Activated CD4-positive, alpha-beta memory T cell treated with anti-CD3 and anti-CD28 coated beads for 36 hours (primary cell): ENCODE measurements at regions not wholly inside any gene's neighbourhood (a gene's known extent, or its start where the extent isn't known, plus 50 kb on each side); places are given as distances from the start of the nearest gene placed in this dataset.
"Not testable (repeated sequence)": the region's sequence is repeated elsewhere in the genome, so short reads cannot be mapped to it uniquely, and the experiment has no call there.

Experiments
- CTCF ChIA-PET: fragments of 350-600 bp; sonication (Branson Sonifier 250); formaldehyde crosslinking; loops from one replicate; lab custom pipeline; 2021; ENCODE audit warnings: antibody characterized with exemption, inconsistent platforms; lab: Charles Lee
- POLR2A ChIA-PET: fragments of 350-600 bp; sonication (Branson Sonifier 250); formaldehyde crosslinking; loops from one replicate; lab custom pipeline; 2021; ENCODE audit warnings: antibody characterized with exemption; lab: Charles Lee
- DNase-seq: peaks from one replicate; pipeline ENCODE4 v3.0.0-alpha.2; 2020
- H3K27ac Mint-ChIP-seq: one replicate; pipeline ENCODE4 v1.8.0; 2021; ENCODE audit warnings: mixed read lengths
- H3K27me3 Mint-ChIP-seq: one replicate; pipeline ENCODE4 v1.8.0; 2021; ENCODE audit warnings: mixed read lengths
- H3K36me3 Mint-ChIP-seq: one replicate; pipeline ENCODE4 v1.8.0; 2021; ENCODE audit warnings: mixed read lengths
- H3K4me1 Mint-ChIP-seq: one replicate; pipeline ENCODE4 v1.8.0; 2021; ENCODE audit warnings: low read depth, mixed read lengths
- H3K4me3 Mint-ChIP-seq: one replicate; pipeline ENCODE4 v1.8.0; 2021; ENCODE audit warnings: mild to moderate bottlenecking, mixed read lengths
- H3K9me3 Mint-ChIP-seq: one replicate; pipeline ENCODE4 v1.8.0; 2021; ENCODE audit warnings: mixed read lengths
- intact Hi-C: fragments of 100-400 bp; cut with micrococcal nuclease; formaldehyde crosslinking; loops from one replicate; pipeline ENCODE4 v1.15.1; 2023

DNA sequence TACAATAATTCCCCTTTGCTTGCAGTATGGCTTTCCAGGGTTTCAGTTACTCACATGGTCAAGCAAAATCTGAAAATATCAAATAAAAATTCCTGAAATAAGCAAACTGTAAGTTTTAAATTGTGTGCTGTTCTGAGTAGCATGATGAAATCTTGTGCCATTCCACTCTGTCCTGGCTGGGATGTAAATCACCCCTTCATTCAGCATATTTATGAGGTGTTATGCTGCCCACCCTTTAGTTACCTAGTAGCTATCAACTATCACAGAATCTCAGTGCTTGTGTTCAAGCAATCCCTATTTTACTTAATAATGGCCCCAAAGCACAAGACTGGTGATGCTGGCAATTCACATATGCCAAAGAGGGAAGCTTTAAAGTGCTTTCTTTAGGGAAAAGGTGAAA, 867.7 kb upstream of the NRXN1 start:
- POLR2A ChIA-PET = no interaction called here
- H3K4me3 Mint-ChIP-seq = no peak overlapping the region
- H3K4me1 Mint-ChIP-seq = no peaks in the 10 kb centered on the region
- DNase-seq = no peak
- peaks cover 3% of the 10 kb centered on the region for H3K9me3 Mint-ChIP-seq
- intact Hi-C loops = no loop called here
- H3K36me3 Mint-ChIP-seq = no peaks in the 10 kb centered on the region
- CTCF ChIA-PET = no interaction called here
- no peaks in the 10 kb centered on the region for H3K27me3 Mint-ChIP-seq
- H3K27ac Mint-ChIP-seq = no peak overlapping the region

DNA sequence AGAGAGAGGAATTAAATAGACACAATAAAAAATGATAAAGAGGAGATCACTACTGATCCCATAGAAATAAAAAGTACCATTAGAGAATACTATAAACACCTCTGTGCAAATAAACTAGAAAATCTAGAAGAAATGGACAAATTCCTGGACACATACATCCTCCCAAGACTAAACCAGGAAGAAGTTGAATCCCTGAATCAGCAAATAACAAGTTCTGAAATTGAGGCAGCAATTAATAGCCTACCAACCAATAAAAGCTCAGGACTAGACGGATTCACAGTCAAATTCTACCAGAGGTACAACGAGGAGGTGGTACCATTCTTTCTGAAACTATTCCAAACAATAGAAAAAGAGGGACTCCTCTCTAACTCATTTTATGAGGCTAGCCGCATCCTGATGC, 862.7 kb upstream of the NRXN1 start:
- DNase-seq, H3K27ac Mint-ChIP-seq, POLR2A ChIA-PET, intact Hi-C loops, H3K27me3 Mint-ChIP-seq, H3K4me3 Mint-ChIP-seq, CTCF ChIA-PET, H3K36me3 Mint-ChIP-seq, H3K4me1 Mint-ChIP-seq: not testable (repeated sequence)
- peaks cover 13% of the 10 kb centered on the region for H3K9me3 Mint-ChIP-seq

- POLR2A ChIA-PET = no interaction called here
- Mint-ChIP-seq H3K4me1 (no peaks in the 10 kb centered on the region), H3K36me3 (no peaks in the 10 kb centered on the region), H3K27me3 (no peaks in the 10 kb centered on the region), H3K4me3 (no peak overlapping the region), H3K9me3 (peaks cover 24% of the 10 kb centered on the region), H3K27ac (no peak overlapping the region)
- no peak for DNase-seq
- CTCF ChIA-PET = no interaction called here
- intact Hi-C loops = no loop called here
Measured at GRCh38 chr2:51888120-51888519, 856.2 kb upstream of the NRXN1 start.

- CTCF ChIA-PET = interaction anchor here (0.6 kb wide), 1 partner anchor 270 kb away, joined by 3 read pairs; no protein-coding TSS in a partner anchor
- Mint-ChIP-seq H3K4me3 (no peak overlapping the region), H3K4me1 (no peaks in the 10 kb centered on the region), H3K27me3 (no peaks in the 10 kb centered on the region), H3K9me3 (peaks cover 19% of the 10 kb centered on the region), H3K36me3 (no peaks in the 10 kb centered on the region), H3K27ac (no peak overlapping the region)
- intact Hi-C loops = no loop called here
- no peak for DNase-seq
- POLR2A ChIA-PET = no interaction called here
Measured at GRCh38 chr2:51881673-51882072, 849.7 kb upstream of the NRXN1 start.

DNA sequence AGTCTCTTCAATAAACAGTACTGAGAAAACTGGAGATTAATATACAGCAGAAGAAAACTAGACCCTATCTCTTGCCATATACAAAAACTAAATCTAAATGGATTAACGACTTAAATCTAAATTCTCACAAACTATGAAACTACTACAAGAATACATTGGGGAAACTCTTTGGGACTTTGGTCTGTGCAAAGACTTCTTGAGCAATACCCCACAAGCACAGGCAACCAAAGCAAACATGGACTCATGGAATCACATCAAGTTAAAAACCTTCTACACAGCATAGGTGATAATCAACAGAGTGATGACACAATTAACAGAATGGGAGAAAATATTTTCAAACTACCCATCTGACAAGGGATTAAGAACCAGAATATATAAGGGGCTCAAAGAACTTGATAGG, 848.2 kb upstream of the NRXN1 start:
- Mint-ChIP-seq H3K36me3 (no peaks in the 10 kb centered on the region), H3K9me3 (peaks cover 25% of the 10 kb centered on the region), H3K4me1 (no peaks in the 10 kb centered on the region), H3K27ac (no peak overlapping the region), H3K27me3 (no peaks in the 10 kb centered on the region), H3K4me3 (no peak overlapping the region)
- POLR2A ChIA-PET = no interaction called here
- DNase-seq = no peak
- CTCF ChIA-PET = no interaction called here
- intact Hi-C loops = no loop called here

DNA sequence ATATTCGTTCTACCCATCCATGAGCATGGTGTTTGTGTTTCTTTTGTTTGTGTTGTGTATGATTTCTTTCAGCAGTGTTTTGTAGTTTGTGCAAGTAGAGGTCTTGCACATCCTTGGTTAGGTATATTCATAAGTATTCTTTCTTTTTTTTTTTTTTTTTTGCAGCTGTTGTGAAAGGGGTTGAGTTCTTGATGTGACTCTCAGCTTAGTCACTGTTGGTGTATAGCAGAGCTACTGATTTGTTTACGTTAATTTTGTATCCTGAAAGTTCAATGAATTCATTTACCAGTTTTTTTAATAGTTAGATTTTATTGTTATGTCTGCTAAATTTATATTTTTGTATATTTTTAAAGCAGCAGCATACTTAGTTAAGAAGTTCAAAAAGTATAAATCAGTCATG, 834.4 kb upstream of the NRXN1 start:
- Mint-ChIP-seq H3K4me1 (no peaks in the 10 kb centered on the region), H3K27me3 (no peaks in the 10 kb centered on the region), H3K36me3 (no peaks in the 10 kb centered on the region), H3K4me3 (no peak overlapping the region), H3K27ac (no peak overlapping the region), H3K9me3 (peaks cover 28% of the 10 kb centered on the region)
- intact Hi-C loops = no loop called here
- CTCF ChIA-PET = no interaction called here
- POLR2A ChIA-PET = no interaction called here
- no peak for DNase-seq

DNA sequence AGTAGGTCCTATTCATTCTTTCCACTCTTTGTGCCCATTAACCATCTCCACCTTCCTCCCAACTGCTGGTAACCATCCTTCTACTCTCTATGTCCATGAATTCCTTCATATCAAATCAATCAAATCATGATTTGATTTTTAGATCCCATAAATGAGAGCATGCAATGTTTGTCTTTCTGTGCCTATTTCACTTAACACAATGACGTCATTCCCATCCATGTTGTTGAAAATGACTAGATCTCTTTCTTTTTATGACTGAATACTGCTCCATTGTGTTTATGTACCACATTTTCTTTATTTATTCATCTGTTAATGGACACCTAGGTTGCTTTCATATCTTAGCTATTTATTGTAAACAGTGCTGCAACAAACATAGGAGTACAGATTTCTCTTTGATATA, 827.3 kb upstream of the NRXN1 start:
- intact Hi-C loops = no loop called here
- Mint-ChIP-seq H3K4me1 (no peaks in the 10 kb centered on the region), H3K4me3 (no peak overlapping the region), H3K27ac (no peak overlapping the region), H3K9me3 (peaks cover 19% of the 10 kb centered on the region), H3K27me3 (no peaks in the 10 kb centered on the region), H3K36me3 (no peaks in the 10 kb centered on the region)
- no peak for DNase-seq
- ChIA-PET POLR2A (no interaction called here), CTCF (interaction anchor here (0.6 kb wide), 1 partner anchor 10 kb away, joined by 3 read pairs; no protein-coding TSS in a partner anchor)

- intact Hi-C loops = no loop called here
- H3K4me1 Mint-ChIP-seq = no peaks in the 10 kb centered on the region
Measured at GRCh38 chr2:51855683-51856082, 823.8 kb upstream of the NRXN1 start.

GRCh38 chr2:51846796-51847195, 814.9 kb upstream of the NRXN1 start:
- Mint-ChIP-seq H3K36me3 (no peaks in the 10 kb centered on the region), H3K4me1 (no peaks in the 10 kb centered on the region), H3K27ac (no peak overlapping the region), H3K4me3 (no peak overlapping the region), H3K9me3 (peaks cover 24% of the 10 kb centered on the region), H3K27me3 (no peaks in the 10 kb centered on the region)
- no peak for DNase-seq
- intact Hi-C loops = no loop called here
- ChIA-PET CTCF (no interaction called here), POLR2A (no interaction called here)

More at GRCh38 chr2:51855683-51856082, 823.8 kb upstream of the NRXN1 start:
- no peak for DNase-seq
- POLR2A ChIA-PET = no interaction called here
- CTCF ChIA-PET = no interaction called here
- Mint-ChIP-seq H3K36me3 (no peaks in the 10 kb centered on the region), H3K27me3 (no peaks in the 10 kb centered on the region), H3K9me3 (peaks cover 17% of the 10 kb centered on the region), H3K4me3 (no peak overlapping the region), H3K27ac (no peak overlapping the region)

- H3K27me3 Mint-ChIP-seq = no peaks in the 10 kb centered on the region
- CTCF ChIA-PET = no interaction called here
- intact Hi-C loops = no loop called here
- no peaks in the 10 kb centered on the region for H3K36me3 Mint-ChIP-seq
- DNase-seq = no peak
- no peak overlapping the region for H3K27ac Mint-ChIP-seq
- POLR2A ChIA-PET = no interaction called here
- H3K4me3 Mint-ChIP-seq = no peak overlapping the region
- no peaks in the 10 kb centered on the region for H3K4me1 Mint-ChIP-seq
- peaks cover 24% of the 10 kb centered on the region for H3K9me3 Mint-ChIP-seq
Measured at GRCh38 chr2:51846018-51846417, 814.1 kb upstream of the NRXN1 start.

DNA sequence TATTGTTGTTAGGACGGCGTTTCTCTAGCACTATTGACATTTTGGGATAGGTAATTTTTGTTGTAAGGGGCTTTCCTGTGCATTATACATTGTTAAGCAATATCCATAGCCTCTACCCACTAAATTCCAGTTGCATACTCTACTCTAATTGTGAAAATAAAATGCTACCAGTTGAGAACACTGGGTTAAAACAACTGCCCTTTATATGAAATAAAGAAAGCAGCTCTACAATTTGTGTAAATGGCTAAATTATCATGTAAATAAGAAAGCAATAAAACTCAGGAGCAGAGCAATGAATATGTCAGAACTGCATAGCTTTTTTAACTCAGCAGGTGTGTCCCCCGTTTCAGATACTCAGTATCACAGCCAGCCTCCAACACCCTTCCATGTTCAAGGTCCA, 812.7 kb upstream of the NRXN1 start:
- POLR2A ChIA-PET = no interaction called here
- H3K27me3 Mint-ChIP-seq = no peaks in the 10 kb centered on the region
- CTCF ChIA-PET = interaction anchor here (0.6 kb wide), 1 partner anchor 1596 kb away, joined by 3 read pairs; no protein-coding TSS in a partner anchor
- no peak overlapping the region for H3K4me3 Mint-ChIP-seq
- peaks cover 24% of the 10 kb centered on the region for H3K9me3 Mint-ChIP-seq
- no peaks in the 10 kb centered on the region for H3K4me1 Mint-ChIP-seq
- no peaks in the 10 kb centered on the region for H3K36me3 Mint-ChIP-seq
- DNase-seq = no peak
- intact Hi-C loops = no loop called here
- H3K27ac Mint-ChIP-seq = no peak overlapping the region

GRCh38 chr2:51829477-51829876, 797.5 kb upstream of the NRXN1 start:
- no peaks in the 10 kb centered on the region for H3K27me3 Mint-ChIP-seq
- POLR2A ChIA-PET = no interaction called here
- no peaks in the 10 kb centered on the region for H3K36me3 Mint-ChIP-seq
- H3K4me1 Mint-ChIP-seq = no peaks in the 10 kb centered on the region
- H3K9me3 Mint-ChIP-seq = peaks cover 5% of the 10 kb centered on the region
- H3K4me3 Mint-ChIP-seq = no peak overlapping the region
- CTCF ChIA-PET = no interaction called here
- no peak overlapping the region for H3K27ac Mint-ChIP-seq
- intact Hi-C loops = no loop called here
- DNase-seq = no peak

DNA sequence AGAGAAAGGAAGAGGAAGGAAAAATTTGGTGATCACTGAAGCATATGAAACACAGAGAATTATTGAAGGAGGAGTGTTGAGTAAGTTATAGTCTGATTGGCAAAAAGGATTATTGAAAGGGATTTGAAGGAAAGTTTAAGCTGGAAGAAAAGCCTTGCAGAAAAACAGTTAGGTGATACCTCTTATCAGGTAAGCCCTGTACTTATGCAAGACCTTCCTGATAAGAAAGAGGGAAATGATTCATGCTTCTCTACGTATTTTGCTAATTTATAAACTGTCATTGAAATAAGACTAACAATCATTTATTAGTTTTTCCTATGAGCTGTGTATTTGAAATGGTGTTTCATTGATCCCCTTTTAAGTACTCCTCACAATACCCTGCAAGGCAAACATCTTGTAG, 793.9 kb upstream of the NRXN1 start:
- Mint-ChIP-seq H3K9me3 (peaks cover 9% of the 10 kb centered on the region), H3K36me3 (no peaks in the 10 kb centered on the region), H3K27ac (no peak overlapping the region), H3K4me3 (no peak overlapping the region), H3K4me1 (no peaks in the 10 kb centered on the region), H3K27me3 (no peaks in the 10 kb centered on the region)
- intact Hi-C loops = no loop called here
- ChIA-PET CTCF (interaction anchor here (1.0 kb wide), 1 partner anchor 93 kb away, joined by 3 read pairs; no protein-coding TSS in a partner anchor), POLR2A (no interaction called here)
- DNase-seq = no peak
